ENCODE measurements at regions not wholly inside any gene's neighbourhood (a gene's known extent, or its start where the extent isn't known, plus 50 kb on each side); places are given as distances from the start of the nearest gene placed in this dataset.

DNA sequence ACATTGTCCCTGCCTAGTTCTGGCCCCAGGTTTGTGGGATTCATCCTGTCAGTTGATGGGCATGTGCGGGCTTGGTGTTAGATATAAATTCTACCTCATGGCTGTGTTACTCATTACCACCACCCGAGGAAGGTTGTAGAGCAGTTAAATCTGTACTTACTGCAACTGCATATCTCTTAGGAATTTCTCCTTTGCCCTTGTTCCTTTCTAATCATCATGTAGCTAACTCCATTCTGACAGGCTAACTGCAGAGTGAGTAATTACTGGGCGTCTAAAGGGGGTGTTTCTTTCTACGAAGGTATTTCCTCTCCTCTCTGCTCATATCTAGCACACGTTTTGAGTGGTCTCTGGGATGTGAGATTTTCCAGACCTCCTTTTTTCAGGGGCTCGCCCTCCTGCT lies 1076.7 kb downstream of the TMTC2 start:
- TF ChIP-seq SUZ12 (IDR thresholded peaks at IDR 0.05; ENCODE audit: extremely low read depth, insufficient read depth, insufficient read length) (no peak), ZNF274 (IDR thresholded peaks at IDR 0.05; ENCODE audit: low read depth, low read length) (no peak), YY1 (IDR thresholded peaks at IDR 0.05; ENCODE audit: insufficient read depth, insufficient read length) (no peak)
- H3K4me1 ChIP-seq (ENCODE audit: insufficient read depth, insufficient read length): no peaks in the 10 kb centered on the region
- no peak overlapping the region for H3K9ac ChIP-seq (ENCODE audit: insufficient read length, low read depth)
- no peak for DNase-seq (ENCODE audit: low read depth, low spot score)
- H3K9me3 ChIP-seq (ENCODE audit: insufficient read depth, low read length): 0 out of 2 replicates have a peak, but pooled peaks cover 17% of the 10 kb centered on the region
- H3K4me3 ChIP-seq (ENCODE audit: insufficient read length, low read depth): no peak overlapping the region
- H3K36me3 ChIP-seq (ENCODE audit: insufficient read depth, insufficient read length, low read length): no peaks in the 10 kb centered on the region
- no peaks in the 10 kb centered on the region for H3K27me3 ChIP-seq (ENCODE audit: insufficient read depth, insufficient read length)

DNA sequence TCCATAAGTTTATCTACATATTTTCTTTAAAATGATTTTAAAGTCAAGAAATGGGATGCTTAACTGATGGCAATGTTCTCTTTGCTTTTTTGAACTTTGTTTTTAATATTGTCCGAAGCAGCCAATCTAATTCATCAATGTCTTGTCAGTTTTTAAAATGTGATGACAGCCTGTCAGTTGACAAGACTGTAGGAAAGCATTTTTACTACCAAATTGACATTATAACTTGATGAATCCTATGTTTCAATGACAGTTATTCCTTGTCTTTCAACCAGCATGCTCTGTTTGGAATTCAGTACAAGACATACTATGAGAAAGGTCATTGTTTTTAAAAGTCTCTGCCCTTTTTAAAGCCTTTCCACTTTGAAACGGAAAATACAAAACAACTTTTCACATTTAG lies 1073.2 kb downstream of the TMTC2 start:
- Histone ChIP-seq H3K36me3 (ENCODE audit: insufficient read depth, insufficient read length, low read length) (no peaks in the 10 kb centered on the region), H3K9me3 (ENCODE audit: insufficient read depth, low read length) (0 out of 2 replicates have a peak, but pooled peaks cover 17% of the 10 kb centered on the region), H3K4me1 (ENCODE audit: insufficient read depth, insufficient read length) (no peaks in the 10 kb centered on the region), H3K9ac (ENCODE audit: insufficient read length, low read depth) (no peak overlapping the region), H3K4me3 (ENCODE audit: insufficient read length, low read depth) (no peak overlapping the region), H3K27me3 (ENCODE audit: insufficient read depth, insufficient read length) (no peaks in the 10 kb centered on the region)
- no peak for TF ChIP-seq YY1 (IDR thresholded peaks at IDR 0.05; ENCODE audit: insufficient read depth, insufficient read length)
- DNase-seq (ENCODE audit: low read depth, low spot score): no peak

DNA sequence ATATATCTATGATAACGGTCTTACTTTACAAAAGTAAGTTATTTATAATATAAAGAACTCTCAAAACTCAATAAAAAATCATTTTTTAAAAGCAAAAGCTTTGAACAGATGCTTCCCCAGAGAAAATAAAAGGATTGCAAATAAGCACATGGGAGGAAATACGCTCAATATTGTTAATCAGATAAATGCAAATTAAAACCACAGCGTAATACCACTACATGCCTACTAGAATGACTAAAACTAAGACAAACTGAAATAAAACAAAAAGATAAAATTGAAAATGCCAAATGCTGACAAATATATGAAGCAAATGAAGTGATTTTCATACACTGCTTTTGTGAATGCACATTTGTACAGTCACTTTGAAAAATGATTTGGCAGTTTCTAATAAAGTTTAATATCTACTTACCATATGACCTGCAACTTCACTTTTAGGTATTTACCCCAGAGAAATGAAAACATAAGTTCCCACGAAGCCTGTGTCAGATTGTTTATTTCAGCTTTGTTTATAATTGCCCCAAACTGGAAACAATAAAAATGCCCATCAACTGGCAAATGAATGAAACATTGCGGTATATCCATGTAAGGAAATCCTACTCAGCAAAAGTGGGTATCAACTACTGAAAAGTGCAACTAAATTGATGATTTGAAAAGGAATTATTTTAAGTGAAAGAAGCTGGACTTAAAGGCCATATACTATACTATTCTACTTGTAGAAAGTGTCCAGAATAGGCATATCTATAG lies 1072.4 kb downstream of the TMTC2 start:
- no peak overlapping the region for H3K9ac ChIP-seq (ENCODE audit: insufficient read length, low read depth)
- TF ChIP-seq YY1 (IDR thresholded peaks at IDR 0.05; ENCODE audit: insufficient read depth, insufficient read length) (no peak), ZNF274 (IDR thresholded peaks at IDR 0.05; ENCODE audit: low read depth, low read length) (no peak), SUZ12 (IDR thresholded peaks at IDR 0.05; ENCODE audit: extremely low read depth, insufficient read depth, insufficient read length) (no peak)
- no peaks in the 10 kb centered on the region for H3K4me1 ChIP-seq (ENCODE audit: insufficient read depth, insufficient read length)
- H3K36me3 ChIP-seq (ENCODE audit: insufficient read depth, insufficient read length, low read length): no peaks in the 10 kb centered on the region
- 0 out of 2 replicates have a peak, but pooled peaks cover 17% of the 10 kb centered on the region for H3K9me3 ChIP-seq (ENCODE audit: insufficient read depth, low read length)
- H3K4me3 ChIP-seq (ENCODE audit: insufficient read length, low read depth): no peak overlapping the region
- DNase-seq (ENCODE audit: low read depth, low spot score): no peak
- no peaks in the 10 kb centered on the region for H3K27me3 ChIP-seq (ENCODE audit: insufficient read depth, insufficient read length)

DNA sequence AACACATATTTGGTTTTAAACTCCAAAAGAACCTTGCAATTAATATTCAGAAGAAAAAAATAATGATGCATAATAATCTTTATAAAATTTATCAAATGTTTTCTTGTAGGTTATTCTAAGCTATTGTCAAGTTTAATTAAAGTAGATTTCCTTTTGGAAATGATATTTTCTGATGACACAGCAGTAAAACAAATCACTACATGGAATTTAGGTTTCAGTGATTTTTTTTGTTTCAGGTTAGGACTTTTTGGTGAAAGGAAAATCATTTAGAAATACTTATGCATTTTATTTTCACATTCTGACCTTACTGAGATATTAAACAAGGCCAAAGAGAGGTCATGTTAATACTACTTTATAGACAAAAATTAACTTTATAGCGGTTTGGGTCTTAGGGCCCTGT lies 1067.2 kb downstream of the TMTC2 start:
- Histone ChIP-seq H3K27me3 (ENCODE audit: insufficient read depth, insufficient read length) (no peaks in the 10 kb centered on the region), H3K4me3 (ENCODE audit: insufficient read length, low read depth) (no peak overlapping the region), H3K9ac (ENCODE audit: insufficient read length, low read depth) (no peak overlapping the region), H3K9me3 (ENCODE audit: insufficient read depth, low read length) (no peaks in the 10 kb centered on the region), H3K36me3 (ENCODE audit: insufficient read depth, insufficient read length, low read length) (no peaks in the 10 kb centered on the region), H3K4me1 (ENCODE audit: insufficient read depth, insufficient read length) (no peaks in the 10 kb centered on the region)
- TF ChIP-seq ZNF274 (IDR thresholded peaks at IDR 0.05; ENCODE audit: low read depth, low read length) (no peak), SUZ12 (IDR thresholded peaks at IDR 0.05; ENCODE audit: extremely low read depth, insufficient read depth, insufficient read length) (no peak), YY1 (IDR thresholded peaks at IDR 0.05; ENCODE audit: insufficient read depth, insufficient read length) (no peak)
- DNase-seq (ENCODE audit: low read depth, low spot score): no peak

DNA sequence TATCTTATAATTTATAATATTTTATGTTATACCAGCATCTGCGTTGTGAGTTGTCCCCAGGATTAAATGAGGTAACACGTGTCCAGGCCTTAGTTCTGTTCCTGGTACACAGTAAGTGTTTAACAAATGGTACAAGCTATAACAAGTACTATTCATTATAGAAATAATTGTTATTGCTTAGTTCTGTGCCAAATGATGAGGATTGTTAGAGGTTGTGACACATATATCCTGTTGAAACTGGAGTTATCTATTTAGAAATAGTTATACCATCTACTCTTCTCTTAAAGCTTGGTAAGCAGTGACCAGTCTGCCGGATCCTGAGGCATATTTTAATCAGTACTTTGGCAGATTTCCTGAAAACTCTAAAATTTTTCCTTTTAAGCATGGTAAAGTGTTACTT lies 1066.5 kb downstream of the TMTC2 start:
- DNase-seq (ENCODE audit: low read depth, low spot score): no peak
- Histone ChIP-seq H3K4me1 (ENCODE audit: insufficient read depth, insufficient read length) (no peaks in the 10 kb centered on the region), H3K9ac (ENCODE audit: insufficient read length, low read depth) (no peak overlapping the region), H3K9me3 (ENCODE audit: insufficient read depth, low read length) (no peaks in the 10 kb centered on the region), H3K4me3 (ENCODE audit: insufficient read length, low read depth) (no peak overlapping the region), H3K27me3 (ENCODE audit: insufficient read depth, insufficient read length) (no peaks in the 10 kb centered on the region), H3K36me3 (ENCODE audit: insufficient read depth, insufficient read length, low read length) (no peaks in the 10 kb centered on the region)
- TF ChIP-seq YY1 (IDR thresholded peaks at IDR 0.05; ENCODE audit: insufficient read depth, insufficient read length) (no peak), SUZ12 (IDR thresholded peaks at IDR 0.05; ENCODE audit: extremely low read depth, insufficient read depth, insufficient read length) (no peak), ZNF274 (IDR thresholded peaks at IDR 0.05; ENCODE audit: low read depth, low read length) (no peak)

DNA sequence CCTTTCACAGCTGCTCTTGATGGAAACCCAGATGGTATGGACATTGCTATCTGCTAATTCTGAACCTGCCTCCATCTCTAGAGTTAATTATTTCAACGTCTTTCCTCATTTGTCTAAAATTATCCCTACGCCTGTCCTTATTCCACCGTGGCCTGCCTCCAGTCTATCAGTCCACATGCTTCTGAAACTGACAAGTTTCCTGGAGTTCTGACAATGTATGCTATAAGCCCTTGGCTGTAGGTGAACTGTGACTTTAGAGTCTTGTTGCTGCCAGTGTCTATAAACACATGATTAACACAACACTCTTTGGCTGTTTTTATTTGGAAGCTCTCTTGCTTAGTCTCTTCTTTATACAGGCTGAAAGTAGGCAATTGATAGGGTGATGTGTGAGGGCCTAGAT lies 1052.9 kb downstream of the TMTC2 start:
- Histone ChIP-seq H3K27me3 (ENCODE audit: insufficient read depth, insufficient read length) (no peaks in the 10 kb centered on the region), H3K36me3 (ENCODE audit: insufficient read depth, insufficient read length, low read length) (no peaks in the 10 kb centered on the region), H3K9me3 (ENCODE audit: insufficient read depth, low read length) (no peaks in the 10 kb centered on the region), H3K9ac (ENCODE audit: insufficient read length, low read depth) (no peak overlapping the region), H3K4me1 (ENCODE audit: insufficient read depth, insufficient read length) (no peaks in the 10 kb centered on the region), H3K4me3 (ENCODE audit: insufficient read length, low read depth) (no peak overlapping the region)
- TF ChIP-seq SUZ12 (IDR thresholded peaks at IDR 0.05; ENCODE audit: extremely low read depth, insufficient read depth, insufficient read length): no peak
- TF ChIP-seq ZNF274 (IDR thresholded peaks at IDR 0.05; ENCODE audit: low read depth, low read length): no peak
- no peak for TF ChIP-seq YY1 (IDR thresholded peaks at IDR 0.05; ENCODE audit: insufficient read depth, insufficient read length)
- no peak for DNase-seq (ENCODE audit: low read depth, low spot score)

DNA sequence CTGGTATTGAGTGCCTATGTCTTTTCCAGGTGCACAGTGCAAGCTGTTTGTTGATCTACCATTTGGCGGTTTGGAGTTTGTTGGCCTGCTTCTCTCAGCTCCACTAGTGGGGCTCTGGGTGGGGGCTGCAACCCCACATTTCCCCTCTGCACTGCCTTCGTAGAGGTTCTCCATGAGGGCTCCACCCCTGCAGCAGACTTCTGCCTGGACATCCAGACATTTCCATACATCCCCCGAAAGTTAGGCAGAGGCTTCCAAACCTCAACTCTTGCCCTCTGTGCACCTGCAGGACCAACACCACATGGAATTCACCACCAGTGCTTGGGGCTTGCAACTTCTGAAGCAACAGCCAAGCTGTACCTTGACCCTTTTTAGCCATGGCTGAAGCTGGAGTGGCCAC lies 1024.1 kb downstream of the TMTC2 start:
- Histone ChIP-seq H3K36me3 (ENCODE audit: insufficient read depth, insufficient read length, low read length) (no peaks in the 10 kb centered on the region), H3K4me3 (ENCODE audit: insufficient read length, low read depth) (no peak overlapping the region), H3K9ac (ENCODE audit: insufficient read length, low read depth) (no peak overlapping the region), H3K9me3 (ENCODE audit: insufficient read depth, low read length) (peaks cover 23% of the 10 kb centered on the region), H3K4me1 (ENCODE audit: insufficient read depth, insufficient read length) (no peaks in the 10 kb centered on the region), H3K27me3 (ENCODE audit: insufficient read depth, insufficient read length) (no peaks in the 10 kb centered on the region)
- TF ChIP-seq YY1 (IDR thresholded peaks at IDR 0.05; ENCODE audit: insufficient read depth, insufficient read length) (no peak), ZNF274 (IDR thresholded peaks at IDR 0.05; ENCODE audit: low read depth, low read length) (no peak)
- DNase-seq (ENCODE audit: low read depth, low spot score): no peak
